ENCODE measurements at regions not wholly inside any gene's neighbourhood (a gene's known extent, or its start where the extent isn't known, plus 50 kb on each side); places are given as distances from the start of the nearest gene placed in this dataset.

- 66% methylated on average over 4 of the region's 4 CpGs for WGBS
- Histone ChIP-seq H3K36me3 (no peaks in the 10 kb centered on the region), H3K4me3 (no peak overlapping the region), H3K9me3 (no peaks in the 10 kb centered on the region), H3K27me3 (no peaks in the 10 kb centered on the region), H3K4me1 (peaks cover 0 to 4% (median 0%) of the 10 kb centered on the region in 4 donors), H3K27ac (replicated peaks in 1 of 4) (no peak overlapping the region)
- DNase-seq (ENCODE audit: extremely low spot score), result no peak
- intact Hi-C loops (cut with DNase I), result no loop called here
- TF ChIP-seq CTCF (IDR thresholded peaks at IDR 0.05) (no peak), EP300 (IDR thresholded peaks at IDR 0.05) (no peak), POLR2AphosphoS5 (IDR thresholded peaks at IDR 0.05) (no peak), POLR2A (IDR thresholded peaks at IDR 0.05; ENCODE audit: low read depth) (no peak)
Measured at GRCh38 chr13:104008075-104008474, 941.9 kb upstream of the SLC10A2 start.

- peaks cover 0 to 4% (median 0%) of the 10 kb centered on the region in 4 donors for H3K4me1 ChIP-seq
- H3K9me3 ChIP-seq, result no peaks in the 10 kb centered on the region
- DNase-seq (ENCODE audit: extremely low spot score), result no peak
- intact Hi-C loops (cut with DNase I), result no loop called here
- no peak for TF ChIP-seq POLR2A (IDR thresholded peaks at IDR 0.05; ENCODE audit: low read depth)
- TF ChIP-seq EP300 (IDR thresholded peaks at IDR 0.05), result no peak
- TF ChIP-seq CTCF (IDR thresholded peaks at IDR 0.05), result no peak
- no peak for TF ChIP-seq POLR2AphosphoS5 (IDR thresholded peaks at IDR 0.05)
- WGBS, result 88% methylated on average over 9 of the region's 9 CpGs
- no peak overlapping the region for H3K27ac ChIP-seq (replicated peaks in 1 of 4)
- no peak overlapping the region for H3K4me3 ChIP-seq
- H3K36me3 ChIP-seq, result no peaks in the 10 kb centered on the region
- no peaks in the 10 kb centered on the region for H3K27me3 ChIP-seq
Measured at GRCh38 chr13:104006625-104007075, 940.4 kb upstream of the SLC10A2 start.

GRCh38 chr13:104004572-104004971, 938.4 kb upstream of the SLC10A2 start:
- Histone ChIP-seq H3K9me3 (no peaks in the 10 kb centered on the region), H3K4me1 (peaks cover 0 to 4% (median 0%) of the 10 kb centered on the region in 4 donors), H3K4me3 (no peak overlapping the region), H3K27me3 (no peaks in the 10 kb centered on the region), H3K36me3 (no peaks in the 10 kb centered on the region), H3K27ac (replicated peaks in 1 of 4) (no peak overlapping the region)
- intact Hi-C loops (cut with DNase I), result no loop called here
- TF ChIP-seq CTCF (IDR thresholded peaks at IDR 0.05), result no peak
- no peak for TF ChIP-seq EP300 (IDR thresholded peaks at IDR 0.05)
- no peak for TF ChIP-seq POLR2AphosphoS5 (IDR thresholded peaks at IDR 0.05)
- no peak for TF ChIP-seq POLR2A (IDR thresholded peaks at IDR 0.05; ENCODE audit: low read depth)
- 93% methylated on average over 1 of the region's 1 CpG for WGBS
- no peak for DNase-seq (ENCODE audit: extremely low spot score)

GRCh38 chr13:104002216-104002615, 936.0 kb upstream of the SLC10A2 start:
- H3K27ac ChIP-seq (replicated peaks in 1 of 4), result no peak overlapping the region
- no peak overlapping the region for H3K4me3 ChIP-seq
- no peaks in the 10 kb centered on the region for H3K4me1 ChIP-seq
- intact Hi-C loops (cut with DNase I), result no loop called here
- TF ChIP-seq CTCF (IDR thresholded peaks at IDR 0.05) (no peak), EP300 (IDR thresholded peaks at IDR 0.05) (no peak), POLR2A (IDR thresholded peaks at IDR 0.05; ENCODE audit: low read depth) (no peak), POLR2AphosphoS5 (IDR thresholded peaks at IDR 0.05) (no peak)
- no peaks in the 10 kb centered on the region for H3K27me3 ChIP-seq
- H3K9me3 ChIP-seq, result no peaks in the 10 kb centered on the region
- H3K36me3 ChIP-seq, result no peaks in the 10 kb centered on the region
- DNase-seq (ENCODE audit: extremely low spot score), result no peak
- 58% methylated on average over 1 of the region's 1 CpG for WGBS

- WGBS, result 47% methylated on average over 3 of the region's 3 CpGs
- Histone ChIP-seq H3K27ac (replicated peaks in 1 of 4) (no peak overlapping the region), H3K4me1 (no peaks in the 10 kb centered on the region), H3K36me3 (no peaks in the 10 kb centered on the region), H3K9me3 (no peaks in the 10 kb centered on the region), H3K4me3 (no peak overlapping the region), H3K27me3 (no peaks in the 10 kb centered on the region)
- TF ChIP-seq POLR2AphosphoS5 (IDR thresholded peaks at IDR 0.05), result no peak
- TF ChIP-seq EP300 (IDR thresholded peaks at IDR 0.05), result no peak
- TF ChIP-seq POLR2A (IDR thresholded peaks at IDR 0.05; ENCODE audit: low read depth), result no peak
- TF ChIP-seq CTCF (IDR thresholded peaks at IDR 0.05), result no peak
- intact Hi-C loops (cut with DNase I), result no loop called here
- DNase-seq (ENCODE audit: extremely low spot score), result no peak
Measured at GRCh38 chr13:104001766-104002165, 935.5 kb upstream of the SLC10A2 start.

Measured in esophagus muscularis mucosa (tissue), 4 donors.